RWPE2 (cell line): ENCODE measurements at regions not wholly inside any gene's neighbourhood (a gene's known extent, or its start where the extent isn't known, plus 50 kb on each side); places are given as distances from the start of the nearest gene placed in this dataset.

Experiments
- ATAC-seq: fragments of 200-7000 bp; cut with Tn5 transposase; 3 replicates; pipeline ENCODE4 v1.9.1; 2021; ENCODE audit warnings: low read depth
- DNase-seq: peaks from one replicate; pipeline ENCODE4 v3.0.0-alpha.2; 2020; ENCODE audit warnings: low spot score
- H3K27ac ChIP-seq: fragments of 450-650 bp; 2 replicates; pipeline ENCODE4 v1.5.1; 2017; ENCODE audit warnings: mild to moderate bottlenecking; ENCODE audit not compliant: poor library complexity, severe bottlenecking
- H3K27me3 ChIP-seq: fragments of 250-450 bp; sonication (Bioruptor Pico); 2 replicates; pipeline ENCODE4 v1.5.1; 2021; ENCODE audit warnings: mild to moderate bottlenecking, moderate library complexity; ENCODE audit not compliant: insufficient read depth, poor library complexity, severe bottlenecking
- H3K36me3 ChIP-seq: fragments of 250-450 bp; sonication (Bioruptor Pico); 2 replicates; pipeline ENCODE4 v1.5.1; 2020; ENCODE audit warnings: low read depth, mild to moderate bottlenecking, moderate library complexity
- H3K4me1 ChIP-seq: fragments of 250-450 bp; sonication (Bioruptor Pico); 2 replicates; pipeline ENCODE4 v1.5.1; 2021; ENCODE audit warnings: mild to moderate bottlenecking, moderate library complexity; ENCODE audit not compliant: insufficient read depth, poor library complexity, severe bottlenecking
- H3K4me3 ChIP-seq: fragments of 250-450 bp; sonication (Bioruptor Pico); 2 replicates; pipeline ENCODE4 v1.5.1; 2021; ENCODE audit warnings: mild to moderate bottlenecking, moderate library complexity; ENCODE audit not compliant: severe bottlenecking
- H3K9me3 ChIP-seq: fragments of 250-450 bp; sonication (Bioruptor Pico); 2 replicates; pipeline ENCODE4 v1.5.1; 2021; ENCODE audit warnings: mild to moderate bottlenecking, moderate library complexity; ENCODE audit not compliant: severe bottlenecking
- TF ChIP-seq, protein P1 (sequence below): fragments of 450-650 bp; IDR thresholded peaks from one replicate; pipeline ENCODE4 v1.5.1; 2017; ENCODE audit warnings: mild to moderate bottlenecking, moderate library complexity; ENCODE audit not compliant: poor library complexity, severe bottlenecking

DNA sequence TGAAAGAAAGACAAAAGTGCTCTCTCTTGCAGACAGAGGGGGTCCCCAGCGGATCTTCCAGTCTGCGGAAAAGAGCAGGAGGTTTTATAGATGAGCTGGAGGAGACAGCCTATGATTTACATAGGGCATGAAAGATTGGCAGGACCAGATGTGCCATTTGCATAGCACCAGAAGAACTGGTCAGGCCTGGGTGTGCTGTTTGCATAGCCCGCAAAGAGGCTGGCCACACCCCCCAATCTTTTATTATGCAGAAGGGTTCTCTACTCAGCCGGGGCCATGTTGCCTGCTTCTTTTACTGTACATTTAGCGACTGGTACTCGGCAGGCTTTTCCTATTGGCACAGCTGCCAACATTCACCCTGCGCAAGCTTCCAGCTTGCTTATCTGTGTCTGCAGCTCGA lies 317.6 kb downstream of the GALR1 start:
- Histone ChIP-seq H3K27ac (no peak overlapping the region), H3K4me3 (no peak overlapping the region), H3K27me3 (no peaks in the 10 kb centered on the region), H3K9me3 (peaks cover 2% of the 10 kb centered on the region), H3K36me3 (no peaks in the 10 kb centered on the region), H3K4me1 (no peaks in the 10 kb centered on the region)
- TF ChIP-seq, protein P1, sequence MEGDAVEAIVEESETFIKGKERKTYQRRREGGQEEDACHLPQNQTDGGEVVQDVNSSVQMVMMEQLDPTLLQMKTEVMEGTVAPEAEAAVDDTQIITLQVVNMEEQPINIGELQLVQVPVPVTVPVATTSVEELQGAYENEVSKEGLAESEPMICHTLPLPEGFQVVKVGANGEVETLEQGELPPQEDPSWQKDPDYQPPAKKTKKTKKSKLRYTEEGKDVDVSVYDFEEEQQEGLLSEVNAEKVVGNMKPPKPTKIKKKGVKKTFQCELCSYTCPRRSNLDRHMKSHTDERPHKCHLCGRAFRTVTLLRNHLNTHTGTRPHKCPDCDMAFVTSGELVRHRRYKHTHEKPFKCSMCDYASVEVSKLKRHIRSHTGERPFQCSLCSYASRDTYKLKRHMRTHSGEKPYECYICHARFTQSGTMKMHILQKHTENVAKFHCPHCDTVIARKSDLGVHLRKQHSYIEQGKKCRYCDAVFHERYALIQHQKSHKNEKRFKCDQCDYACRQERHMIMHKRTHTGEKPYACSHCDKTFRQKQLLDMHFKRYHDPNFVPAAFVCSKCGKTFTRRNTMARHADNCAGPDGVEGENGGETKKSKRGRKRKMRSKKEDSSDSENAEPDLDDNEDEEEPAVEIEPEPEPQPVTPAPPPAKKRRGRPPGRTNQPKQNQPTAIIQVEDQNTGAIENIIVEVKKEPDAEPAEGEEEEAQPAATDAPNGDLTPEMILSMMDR = no peak
- ATAC-seq (no peak), DNase-seq (no peak)

DNA sequence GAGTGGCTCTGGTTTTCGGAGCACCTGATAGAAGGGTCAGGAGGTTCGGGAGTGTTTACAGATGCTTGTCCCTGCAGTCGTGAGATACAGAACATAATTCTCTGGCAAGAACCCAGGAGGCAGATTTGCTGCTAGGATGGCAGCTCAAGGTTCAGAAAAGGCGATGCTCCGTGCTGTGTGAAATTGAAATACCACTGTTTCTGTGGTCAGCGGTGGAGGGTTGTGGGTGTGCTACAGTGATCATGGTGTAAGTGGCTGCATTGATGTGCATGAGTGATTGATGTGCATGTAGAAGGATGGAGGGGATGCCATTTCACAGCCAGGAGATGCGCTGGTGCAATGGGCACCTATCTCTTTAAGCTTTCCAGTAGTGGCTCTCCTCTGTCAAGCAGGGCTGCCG lies 322.1 kb downstream of the GALR1 start:
- no peak for DNase-seq
- H3K4me3 ChIP-seq = no peak overlapping the region
- H3K9me3 ChIP-seq = peaks cover 2% of the 10 kb centered on the region
- H3K27me3 ChIP-seq = no peaks in the 10 kb centered on the region
- H3K27ac ChIP-seq = no peak overlapping the region
- TF ChIP-seq, protein P1 = no peak
- ATAC-seq = no peak
- H3K36me3 ChIP-seq = no peaks in the 10 kb centered on the region
- H3K4me1 ChIP-seq = no peaks in the 10 kb centered on the region

DNA sequence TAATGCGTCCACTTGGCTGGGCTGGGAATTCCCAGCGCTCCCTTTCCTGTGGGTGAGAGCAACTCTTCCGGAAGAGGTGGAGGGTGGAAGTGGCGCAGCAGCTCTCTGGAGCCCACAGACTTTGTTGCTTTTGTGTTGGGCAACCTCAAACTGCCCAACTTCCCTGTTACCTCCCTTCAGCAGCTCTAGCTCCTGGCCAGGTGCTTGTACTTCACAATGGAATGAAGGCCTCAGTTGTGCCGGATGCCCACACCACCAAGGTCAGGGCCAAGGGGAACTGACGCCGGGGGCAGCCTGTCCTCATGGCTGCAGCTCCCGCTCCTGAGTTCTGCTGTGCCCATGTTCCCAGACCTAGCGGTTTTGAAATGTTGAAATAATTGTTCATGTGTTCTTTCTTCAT lies 322.9 kb downstream of the GALR1 start:
- H3K4me1 ChIP-seq = no peaks in the 10 kb centered on the region
- H3K27ac ChIP-seq = no peak overlapping the region
- no peaks in the 10 kb centered on the region for H3K36me3 ChIP-seq
- TF ChIP-seq, protein P1 = no peak
- no peak overlapping the region for H3K4me3 ChIP-seq
- ATAC-seq = no peak
- DNase-seq = no peak
- no peaks in the 10 kb centered on the region for H3K27me3 ChIP-seq
- peaks cover 2% of the 10 kb centered on the region for H3K9me3 ChIP-seq

DNA sequence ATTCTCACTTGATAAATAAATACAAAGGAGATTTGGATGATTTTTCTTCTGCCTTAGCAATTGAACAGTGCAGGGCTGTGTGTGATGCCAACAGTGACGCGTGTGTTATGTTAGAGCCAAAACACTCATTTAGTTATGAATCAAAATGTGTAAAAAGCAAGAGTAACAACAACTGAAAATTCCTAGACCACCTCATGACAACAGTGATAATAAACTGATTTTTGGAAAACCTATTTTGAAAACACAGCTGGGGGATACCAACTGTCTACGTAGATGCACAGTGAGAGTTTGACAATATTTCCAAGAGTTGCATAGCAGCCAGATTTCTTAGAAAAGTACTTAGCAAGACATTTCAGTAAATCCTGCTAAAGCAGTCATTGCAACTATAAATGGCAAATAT lies 323.9 kb downstream of the GALR1 start:
- ATAC-seq (no peak), DNase-seq (no peak)
- Histone ChIP-seq H3K36me3 (no peaks in the 10 kb centered on the region), H3K4me1 (no peaks in the 10 kb centered on the region), H3K27me3 (no peaks in the 10 kb centered on the region), H3K9me3 (peaks cover 2% of the 10 kb centered on the region), H3K4me3 (no peak overlapping the region), H3K27ac (no peak overlapping the region)
- TF ChIP-seq, protein P1 = no peak

DNA sequence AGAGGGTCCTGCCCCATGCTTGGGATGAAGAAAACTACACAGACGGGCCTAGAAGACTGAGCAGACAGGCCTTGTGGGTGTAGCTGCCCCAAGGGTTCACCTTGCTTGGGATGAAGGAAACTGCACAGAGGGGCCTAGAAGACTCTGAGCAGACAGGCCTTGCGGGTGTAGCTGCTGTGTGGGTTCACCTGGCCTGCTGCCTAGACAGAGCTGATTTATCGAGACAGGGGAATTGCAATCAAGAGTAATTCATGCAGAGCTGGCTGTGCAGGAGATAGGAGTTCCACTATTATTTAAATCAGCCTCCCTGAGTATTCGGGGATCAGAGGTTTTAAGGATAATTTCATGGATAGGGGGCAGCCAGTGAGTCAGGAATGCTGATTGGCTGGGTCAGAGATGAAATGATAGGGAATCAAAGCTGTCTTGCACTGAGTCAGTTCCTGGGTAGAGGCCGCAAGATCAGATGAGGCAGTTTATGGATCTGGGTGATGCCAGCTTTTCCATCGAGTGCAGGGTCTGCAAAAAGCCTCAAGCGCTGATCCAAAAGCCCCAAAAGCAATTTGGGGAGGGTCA lies 341.4 kb downstream of the GALR1 start:
- no peak for DNase-seq
- no peak for ATAC-seq
- no peak overlapping the region for H3K4me3 ChIP-seq
- no peak overlapping the region for H3K27ac ChIP-seq
- H3K4me1 ChIP-seq = no peaks in the 10 kb centered on the region
- TF ChIP-seq, protein P1 = no peak
- no peaks in the 10 kb centered on the region for H3K36me3 ChIP-seq
- H3K9me3 ChIP-seq = no peaks in the 10 kb centered on the region
- H3K27me3 ChIP-seq = peaks cover 5% of the 10 kb centered on the region
